Gastrocnemius medialis (tissue), 4 donors: ENCODE measurements at regions not wholly inside any gene's neighbourhood (a gene's known extent, or its start where the extent isn't known, plus 50 kb on each side); places are given as distances from the start of the nearest gene placed in this dataset.

Experiments
- ATAC-seq, 2 donors: fragments of 150-250 bp; one replicate each; pipeline ENCODE4 v1.9.1; 2016
- DNase-seq, 2 donors: peaks; one replicate each; pipeline ENCODE4 v3.0.0-alpha.2; 2019
- H3K27ac ChIP-seq, 4 donors: fragments of 200-600 bp; sonication (generic); 1 replicate in 1 of 4; 2 replicates in 3 of 4; pipeline ENCODE4 v1.5.1; 2016 to 2018; ENCODE audit warnings: mild to moderate bottlenecking in 2 of 4, moderate library complexity in 1 of 4
- H3K27me3 ChIP-seq, 3 donors: fragments of 200-600 bp; sonication (generic) in 2 of 3; 1 replicate in 1 of 3; 2 replicates in 2 of 3; pipeline versions ENCODE4 v1.5.1 to v1.6.0; 2016 to 2019; ENCODE audit warnings: mild to moderate bottlenecking in 1 of 3, moderate library complexity in 1 of 3
- H3K36me3 ChIP-seq, 2 donors: fragments of 200-600 bp; sonication (generic) in 1 of 2; one replicate each; pipeline ENCODE4 v1.5.1; 2017 to 2018
- H3K4me1 ChIP-seq, 2 donors: fragments of 200-600 bp; sonication (generic) in 1 of 2; one replicate each; pipeline ENCODE4 v1.5.1; 2016 to 2017; ENCODE audit warnings: mild to moderate bottlenecking in 2 of 2
- H3K4me3 ChIP-seq, 4 donors: fragments of 200-600 bp; sonication (generic) in 3 of 4; 1 replicate in 1 of 4; 2 replicates in 3 of 4; pipeline ENCODE4 v1.5.1; 2016 to 2019; ENCODE audit warnings: mild to moderate bottlenecking in 2 of 4
- H3K9me3 ChIP-seq, 3 donors: fragments of 200-600 bp; sonication (generic) in 2 of 3; 1 replicate in 1 of 3; 2 replicates in 2 of 3; pipeline ENCODE4 v1.5.1; 2016 to 2019
- POLR2A ChIP-seq, 2 donors: fragments of 450-650 bp; IDR thresholded peaks; one replicate each; pipeline ENCODE4 v1.6.1; 2017; ENCODE audit warnings: antibody characterized with exemption in 2 of 2, mild to moderate bottlenecking in 2 of 2, moderate library complexity in 2 of 2
- in situ Hi-C, 4 donors: fragments of 200-750 bp; cut with MboI; loops; one replicate each; pipeline versions ENCODE4 v1.15.0 to v1.8.0; 2017; ENCODE audit warnings: low sequenced_read_pairs in 4 of 4
- intact Hi-C: fragments of 100-400 bp; cut with DNase I; formaldehyde crosslinking; loops from one replicate; pipeline ENCODE4 v1.15.1; 2023; ENCODE audit warnings: low total_unique reads
- TF ChIP-seq, protein P1 (sequence below), 5 experiments: fragments of 450-650 bp in 3 of 5; fragments of 200-600 bp in 2 of 5; sonication (generic) in 2 of 5; IDR thresholded peaks in 4 of 5; conservative IDR thresholded peaks in 1 of 5; 1 replicate in 4 of 5; 2 replicates in 1 of 5; pipeline ENCODE4 v1.5.1; 2016 to 2019; ENCODE audit warnings: antibody characterized with exemption in 5 of 5, mild to moderate bottlenecking in 3 of 5, moderate library complexity in 3 of 5

DNA sequence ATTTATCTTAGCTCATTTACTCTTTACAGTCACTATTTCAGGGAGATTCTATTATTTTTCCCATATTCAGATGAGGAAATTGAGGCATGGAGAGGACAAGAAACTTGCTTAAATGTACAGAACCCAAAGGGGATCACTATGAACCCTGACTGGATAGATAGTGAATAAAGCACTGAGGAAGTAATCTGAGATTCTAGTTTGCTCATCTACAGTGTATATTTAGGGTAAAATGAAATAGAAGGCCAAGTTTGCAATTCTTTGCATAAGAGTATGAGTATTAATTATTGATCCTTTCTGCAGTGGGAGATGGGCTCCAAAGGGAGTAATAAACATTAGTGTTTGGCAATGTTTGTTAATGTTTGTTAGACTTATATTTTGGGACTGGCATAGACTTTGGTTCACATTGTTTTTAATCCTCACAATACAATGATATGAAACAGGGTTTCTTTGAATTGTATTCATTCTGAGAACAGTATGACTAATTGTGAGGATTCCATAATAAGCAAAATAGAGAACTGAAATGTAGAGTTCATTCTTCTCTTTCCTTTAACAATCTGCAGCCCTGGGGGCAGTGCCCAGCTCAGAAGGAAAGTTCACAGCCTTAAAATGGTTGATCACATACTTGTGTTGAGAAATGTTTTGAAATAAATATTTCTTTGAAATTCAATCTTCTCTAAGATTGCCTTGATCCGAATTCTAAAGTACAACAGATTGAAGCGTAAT lies 131.0 kb upstream of the ZNF804B start:
- intact Hi-C loops: no loop called here
- Histone ChIP-seq H3K9me3 (no peaks in the 10 kb centered on the region), H3K27ac (no peak overlapping the region), H3K27me3 (no peaks in the 10 kb centered on the region), H3K4me3 (no peak overlapping the region), H3K4me1 (no peaks in the 10 kb centered on the region), H3K36me3 (no peaks in the 10 kb centered on the region)
- no peak for ATAC-seq
- no peak for TF ChIP-seq POLR2A (IDR thresholded peaks at IDR 0.05)
- TF ChIP-seq, protein P1, sequence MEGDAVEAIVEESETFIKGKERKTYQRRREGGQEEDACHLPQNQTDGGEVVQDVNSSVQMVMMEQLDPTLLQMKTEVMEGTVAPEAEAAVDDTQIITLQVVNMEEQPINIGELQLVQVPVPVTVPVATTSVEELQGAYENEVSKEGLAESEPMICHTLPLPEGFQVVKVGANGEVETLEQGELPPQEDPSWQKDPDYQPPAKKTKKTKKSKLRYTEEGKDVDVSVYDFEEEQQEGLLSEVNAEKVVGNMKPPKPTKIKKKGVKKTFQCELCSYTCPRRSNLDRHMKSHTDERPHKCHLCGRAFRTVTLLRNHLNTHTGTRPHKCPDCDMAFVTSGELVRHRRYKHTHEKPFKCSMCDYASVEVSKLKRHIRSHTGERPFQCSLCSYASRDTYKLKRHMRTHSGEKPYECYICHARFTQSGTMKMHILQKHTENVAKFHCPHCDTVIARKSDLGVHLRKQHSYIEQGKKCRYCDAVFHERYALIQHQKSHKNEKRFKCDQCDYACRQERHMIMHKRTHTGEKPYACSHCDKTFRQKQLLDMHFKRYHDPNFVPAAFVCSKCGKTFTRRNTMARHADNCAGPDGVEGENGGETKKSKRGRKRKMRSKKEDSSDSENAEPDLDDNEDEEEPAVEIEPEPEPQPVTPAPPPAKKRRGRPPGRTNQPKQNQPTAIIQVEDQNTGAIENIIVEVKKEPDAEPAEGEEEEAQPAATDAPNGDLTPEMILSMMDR (IDR thresholded peaks at IDR 0.05 in 4 of 5, conservative IDR thresholded peaks at IDR 0.05 in 1 of 5): no peak
- in situ Hi-C loops: no loop called here
- no peak for DNase-seq

DNA sequence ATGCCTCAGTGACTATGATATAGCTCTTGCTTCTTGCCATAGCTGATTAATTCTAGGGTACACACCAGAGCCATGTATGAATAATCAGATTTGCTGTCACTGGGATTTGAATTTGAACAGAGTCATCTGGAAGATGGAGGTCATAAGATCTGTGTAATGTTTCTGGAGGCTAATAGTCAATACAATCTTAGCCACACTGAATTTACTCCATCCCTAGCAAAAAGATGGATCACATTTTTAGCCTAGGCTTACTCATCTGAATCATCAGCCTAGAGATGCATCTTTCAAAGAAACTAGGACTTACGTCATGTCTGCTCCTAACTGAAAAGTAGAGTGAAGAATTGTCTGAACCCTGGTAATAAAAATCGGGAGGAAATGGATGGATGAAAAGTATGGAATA lies 142.3 kb upstream of the ZNF804B start:
- no peaks in the 10 kb centered on the region for H3K9me3 ChIP-seq
- intact Hi-C loops (no loop called here), in situ Hi-C loops (no loop called here)
- no peak overlapping the region for H3K4me3 ChIP-seq
- no peaks in the 10 kb centered on the region for H3K4me1 ChIP-seq
- TF ChIP-seq POLR2A (IDR thresholded peaks at IDR 0.05): no peak
- TF ChIP-seq, protein P1 (IDR thresholded peaks at IDR 0.05 in 4 of 5, conservative IDR thresholded peaks at IDR 0.05 in 1 of 5): no peak
- DNase-seq: no peak
- H3K27me3 ChIP-seq: no peaks in the 10 kb centered on the region
- H3K27ac ChIP-seq: no peak overlapping the region
- no peak for ATAC-seq
- H3K36me3 ChIP-seq: no peaks in the 10 kb centered on the region

DNA sequence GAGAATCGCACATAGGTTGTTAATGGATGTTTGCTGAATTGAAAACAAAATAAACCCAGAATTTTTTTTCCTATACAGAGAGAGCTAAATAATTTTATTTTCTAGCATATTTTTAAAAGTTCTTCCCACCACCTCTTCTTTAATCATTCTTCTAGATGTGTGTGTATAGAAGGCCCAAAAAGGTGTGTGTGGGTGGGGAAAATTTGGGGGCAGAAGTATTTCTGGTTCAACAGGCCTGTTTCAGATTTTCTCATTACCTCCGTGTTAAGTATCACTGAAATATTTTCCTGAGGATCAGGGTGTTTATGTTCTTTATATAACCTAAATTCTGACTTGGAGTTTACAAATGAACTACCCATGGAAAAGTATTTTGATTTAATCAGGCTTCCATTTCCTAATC lies 144.2 kb upstream of the ZNF804B start:
- Histone ChIP-seq H3K4me1 (no peaks in the 10 kb centered on the region), H3K9me3 (no peaks in the 10 kb centered on the region), H3K27me3 (no peaks in the 10 kb centered on the region), H3K27ac (no peak overlapping the region), H3K36me3 (no peaks in the 10 kb centered on the region), H3K4me3 (no peak overlapping the region)
- in situ Hi-C loops: no loop called here
- intact Hi-C loops: no loop called here
- TF ChIP-seq, protein P1 (IDR thresholded peaks at IDR 0.05 in 4 of 5, conservative IDR thresholded peaks at IDR 0.05 in 1 of 5): no peak
- DNase-seq (no peak), ATAC-seq (no peak)

DNA sequence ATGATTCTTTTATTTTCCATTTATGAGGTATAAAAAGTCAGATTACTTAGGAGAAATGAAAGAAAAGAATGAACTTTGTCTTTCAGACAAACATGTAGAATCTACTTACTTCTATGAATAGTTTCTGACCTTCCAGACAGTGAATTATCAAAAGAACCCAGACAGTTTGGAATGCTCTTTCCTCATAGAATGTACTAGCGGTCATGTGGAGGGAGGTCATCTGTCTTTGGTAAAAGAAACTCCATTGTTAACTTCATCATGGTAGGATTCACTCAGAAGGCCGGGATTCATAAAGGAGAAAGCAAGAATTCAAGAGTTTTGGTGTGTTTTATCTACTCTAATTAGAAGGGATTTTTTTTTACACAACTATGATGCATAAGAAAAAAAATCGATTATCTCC lies 144.8 kb upstream of the ZNF804B start:
- intact Hi-C loops: no loop called here
- H3K4me3 ChIP-seq: no peak overlapping the region
- no peak for TF ChIP-seq POLR2A (IDR thresholded peaks at IDR 0.05)
- TF ChIP-seq, protein P1 (IDR thresholded peaks at IDR 0.05 in 4 of 5, conservative IDR thresholded peaks at IDR 0.05 in 1 of 5): no peak
- H3K36me3 ChIP-seq: no peaks in the 10 kb centered on the region
- no peaks in the 10 kb centered on the region for H3K9me3 ChIP-seq
- no peak overlapping the region for H3K27ac ChIP-seq
- no peak for DNase-seq
- in situ Hi-C loops: no loop called here
- no peaks in the 10 kb centered on the region for H3K27me3 ChIP-seq
- no peak for ATAC-seq
- H3K4me1 ChIP-seq: no peaks in the 10 kb centered on the region

DNA sequence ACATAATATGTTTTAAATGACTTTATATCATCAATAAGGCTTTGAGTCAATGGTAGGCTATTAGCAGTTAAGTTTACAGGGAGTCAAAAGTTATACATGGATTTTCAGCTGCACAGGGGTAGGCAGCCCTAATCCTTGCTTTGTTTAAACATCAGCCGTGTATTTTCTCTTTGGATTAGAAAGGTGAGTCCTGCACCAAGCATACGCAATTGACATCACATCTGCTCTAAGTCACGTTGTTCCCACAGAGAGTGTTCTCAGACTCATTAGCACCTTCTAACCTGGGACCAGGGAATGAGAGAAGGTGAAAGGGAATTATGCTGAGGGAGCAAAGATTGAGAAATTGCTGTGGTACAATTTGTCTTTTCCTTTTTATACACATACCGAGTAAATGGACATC lies 148.6 kb upstream of the ZNF804B start:
- intact Hi-C loops (no loop called here), in situ Hi-C loops (no loop called here)
- Histone ChIP-seq H3K27ac (no peak overlapping the region), H3K36me3 (no peaks in the 10 kb centered on the region), H3K9me3 (no peaks in the 10 kb centered on the region), H3K4me1 (no peaks in the 10 kb centered on the region), H3K4me3 (no peak overlapping the region), H3K27me3 (no peaks in the 10 kb centered on the region)
- no peak for ATAC-seq
- no peak for TF ChIP-seq POLR2A (IDR thresholded peaks at IDR 0.05)
- TF ChIP-seq, protein P1 (IDR thresholded peaks at IDR 0.05 in 4 of 5, conservative IDR thresholded peaks at IDR 0.05 in 1 of 5): no peak
- no peak for DNase-seq
